Neuronal stem cell (in vitro differentiated cells): ENCODE measurements at regions not wholly inside any gene's neighbourhood (a gene's known extent, or its start where the extent isn't known, plus 50 kb on each side); places are given as distances from the start of the nearest gene placed in this dataset.
A peak's percentile ranks its signal among the peaks of the same experiment; 100 is the strongest.

Source experiments
- DNase-seq: peaks from one replicate; pipeline ENCODE4 v3.0.0-alpha.2; 2013; ENCODE audit warnings: low spot score
- H2AFZ ChIP-seq: one replicate; pipeline ENCODE4 v1.6.1; 2013; ENCODE audit warnings: mild to moderate bottlenecking, low read length, inconsistent platforms
- H2AK5ac ChIP-seq: 2 replicates; pipeline ENCODE4 v1.6.1; 2013; ENCODE audit warnings: low read depth, mild to moderate bottlenecking, inconsistent platforms, low read length, moderate library complexity, mixed read lengths
- H2BK120ac ChIP-seq: 2 replicates; pipeline ENCODE4 v1.6.1; 2013; ENCODE audit warnings: low read depth, mild to moderate bottlenecking, inconsistent platforms, low read length, moderate library complexity, mixed read lengths
- H2BK12ac ChIP-seq: one replicate; pipeline ENCODE4 v1.6.1; 2013; ENCODE audit warnings: low read length, inconsistent platforms
- H2BK15ac ChIP-seq: 2 replicates; pipeline ENCODE4 v1.6.1; 2013; ENCODE audit warnings: mild to moderate bottlenecking, low read length, inconsistent platforms, mixed read lengths
- H2BK5ac ChIP-seq: one replicate; pipeline ENCODE4 v1.6.1; 2013; ENCODE audit warnings: inconsistent platforms, mild to moderate bottlenecking, low read length, moderate library complexity
- H3K14ac ChIP-seq: one replicate; pipeline ENCODE4 v1.6.1; 2013; ENCODE audit warnings: low read length, inconsistent platforms
- H3K18ac ChIP-seq: 2 replicates; pipeline ENCODE4 v1.6.1; 2013; ENCODE audit warnings: low read length, inconsistent platforms
- H3K23ac ChIP-seq: 2 replicates; pipeline ENCODE4 v1.6.1; 2013; ENCODE audit warnings: low read depth, mild to moderate bottlenecking, mixed read lengths, low read length, inconsistent platforms; ENCODE audit not compliant: poor library complexity
- H3K27ac ChIP-seq: replicated peaks from 3 replicates; pipeline ENCODE4 v1.5.1; 2013; ENCODE audit warnings: low read length, inconsistent platforms
- H3K27me3 ChIP-seq, 3 experiments: 2 replicates each; pipeline ENCODE4 v1.6.1; 2013; ENCODE audit warnings: low read length in 3 of 3, mild to moderate bottlenecking in 2 of 3, inconsistent platforms in 1 of 3, low read depth in 1 of 3, mixed read lengths in 1 of 3, moderate library complexity in 1 of 3; ENCODE audit not compliant: control insufficient read depth in 3 of 3, insufficient read depth in 3 of 3
- H3K36me3 ChIP-seq, 2 donors: replicated peaks in 1 of 2; 2 replicates each; pipeline ENCODE4 v1.6.1; 2013; ENCODE audit warnings: low read length in 2 of 2; ENCODE audit not compliant: control insufficient read depth in 2 of 2, insufficient read depth in 2 of 2
- H3K4ac ChIP-seq: 2 replicates; pipeline ENCODE4 v1.6.1; 2013; ENCODE audit warnings: inconsistent platforms, mild to moderate bottlenecking, low read length, moderate library complexity
- H3K4me1 ChIP-seq, 2 donors: 1 replicate in 1 of 2; 2 replicates in 1 of 2; pipeline ENCODE4 v1.6.1; 2013; ENCODE audit warnings: low read length in 2 of 2, low read depth in 1 of 2; ENCODE audit not compliant: control insufficient read depth in 2 of 2, insufficient read depth in 1 of 2
- H3K4me2 ChIP-seq: one replicate; pipeline ENCODE4 v1.6.1; 2013; ENCODE audit warnings: mild to moderate bottlenecking, low read length, inconsistent platforms; ENCODE audit not compliant: insufficient read depth, poor library complexity, severe bottlenecking
- H3K4me3 ChIP-seq, 2 donors: 2 replicates each; pipeline ENCODE4 v1.5.1; 2013; ENCODE audit warnings: low read length in 2 of 2, mild to moderate bottlenecking in 2 of 2, inconsistent platforms in 1 of 2, moderate library complexity in 1 of 2
- H3K79me1 ChIP-seq: one replicate; pipeline ENCODE4 v1.6.1; 2013; ENCODE audit warnings: low read depth, mild to moderate bottlenecking, inconsistent platforms, low read length, moderate library complexity
- H3K9ac ChIP-seq: one replicate; pipeline ENCODE4 v1.6.1; 2013; ENCODE audit warnings: mild to moderate bottlenecking, low read depth, low read length, inconsistent platforms; ENCODE audit not compliant: poor library complexity
- H3K9me3 ChIP-seq, 2 donors: replicated peaks in 1 of 2; 2 replicates each; pipeline versions ENCODE3 to v1.6.1; 2013; ENCODE audit warnings: low read length in 2 of 2, mild to moderate bottlenecking in 2 of 2, inconsistent platforms in 1 of 2, low read depth in 1 of 2, mixed read lengths in 1 of 2, moderate library complexity in 1 of 2; ENCODE audit not compliant: control insufficient read depth in 2 of 2, insufficient read depth in 1 of 2
- H4K8ac ChIP-seq: one replicate; pipeline ENCODE4 v1.6.1; 2013; ENCODE audit warnings: low read depth, mild to moderate bottlenecking, inconsistent platforms, low read length, moderate library complexity
- H4K91ac ChIP-seq: one replicate; pipeline ENCODE4 v1.6.1; 2013; ENCODE audit warnings: low read length, low read depth, mild to moderate bottlenecking, inconsistent platforms; ENCODE audit not compliant: poor library complexity
- WGBS, 2 donors: extraction: QIAGEN DNeasy Blood & Tissue Kit; methylation state at CpG; one replicate each; pipeline ENCODE4 v1.1.7; 2013; ENCODE audit warnings: missing lambda C conversion rate in 2 of 2, mixed read lengths in 1 of 2; ENCODE audit not compliant: insufficient read length in 2 of 2, insufficient replicate concordance in 1 of 2; ENCODE audit errors: extremely low coverage in 2 of 2; 5-methylcytosine and 5-hydroxymethylcytosine counted together

GRCh38 chr20:51906049-51906448, 103.7 kb upstream of the SALL4 start:
- Histone ChIP-seq H3K36me3 (no peaks in the 10 kb centered on the region), H2AFZ (no peak overlapping the region), H2AK5ac (peak overlapping the region; percentile 24), H4K91ac (no peak overlapping the region), H3K4ac (no peak overlapping the region), H3K4me2 (no peak overlapping the region), H2BK5ac (no peak overlapping the region), H3K23ac (no peak overlapping the region), H2BK15ac (no peak overlapping the region), H4K8ac (peak overlapping the region; percentile 93), H3K79me1 (no peaks in the 10 kb centered on the region), H3K9me3 (no peaks in the 10 kb centered on the region), H3K14ac (no peak overlapping the region), H3K18ac (peak overlapping the region; percentile 44), H3K27me3 (no peaks in the 10 kb centered on the region), H3K4me1 (peaks cover 5 to 8% of the 10 kb centered on the region in 2 donors), H3K27ac (no peak overlapping the region), H2BK12ac (no peak overlapping the region), H3K9ac (no peak overlapping the region), H2BK120ac (no peak overlapping the region), H3K4me3 (no peak overlapping the region)
- no peak for DNase-seq
- WGBS, 2 donors = no CpG with 5 or more reads among the region's 6 CpGs

- Histone ChIP-seq H3K9me3 (peaks cover 0 to 2% of the 10 kb centered on the region in 2 donors), H3K18ac (peak overlapping the region; percentile 52), H4K91ac (no peak overlapping the region), H2BK5ac (no peak overlapping the region), H2AFZ (no peak overlapping the region), H3K14ac (no peak overlapping the region), H2AK5ac (no peak overlapping the region), H4K8ac (no peak overlapping the region), H2BK15ac (peak overlapping the region; percentile 4), H2BK12ac (peak overlapping the region; percentile 63), H3K27ac (no peak overlapping the region), H3K79me1 (no peaks in the 10 kb centered on the region), H3K4me3 (no peak overlapping the region), H3K36me3 (no peaks in the 10 kb centered on the region), H3K4me1 (peaks cover 0 to 5% of the 10 kb centered on the region in 2 donors), H3K9ac (no peak overlapping the region), H3K27me3 (no peaks in the 10 kb centered on the region), H2BK120ac (no peak overlapping the region), H3K4me2 (no peak overlapping the region), H3K23ac (no peak overlapping the region), H3K4ac (no peak overlapping the region)
- DNase-seq = no peak
- WGBS, 2 donors = no CpG with 5 or more reads among the region's 6 CpGs
Observed at GRCh38 chr20:51902933-51903332, 100.6 kb upstream of the SALL4 start.

DNA sequence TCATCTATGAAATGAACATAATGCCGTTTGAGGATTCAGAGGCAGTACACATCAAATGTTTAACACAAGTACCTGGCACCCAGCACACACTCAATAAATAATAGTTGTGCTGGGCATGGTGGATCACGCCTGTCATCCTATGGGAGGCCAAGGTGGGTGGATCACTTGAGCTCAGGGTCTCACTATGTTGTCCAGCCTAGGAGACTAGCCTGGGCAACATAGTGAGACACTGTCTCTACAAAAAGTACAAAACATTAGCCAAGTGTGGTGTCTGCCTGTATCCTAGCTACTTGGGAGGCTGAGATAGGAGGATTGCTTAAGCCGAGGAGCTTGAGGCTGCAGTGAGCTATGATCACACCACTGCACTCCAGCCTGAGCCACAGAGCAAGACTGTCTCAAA, 98.1 kb upstream of the SALL4 start:
- H2BK5ac ChIP-seq = no peak overlapping the region
- H3K9ac ChIP-seq = no peak overlapping the region
- no peak overlapping the region for H3K14ac ChIP-seq
- H2BK12ac ChIP-seq = no peak overlapping the region
- H3K4me3 ChIP-seq = no peak overlapping the region
- H3K4ac ChIP-seq = no peak overlapping the region
- H3K79me1 ChIP-seq = no peaks in the 10 kb centered on the region
- no peak overlapping the region for H3K23ac ChIP-seq
- H4K8ac ChIP-seq = no peak overlapping the region
- H3K36me3 ChIP-seq = no peaks in the 10 kb centered on the region
- H4K91ac ChIP-seq = no peak overlapping the region
- H2BK120ac ChIP-seq = no peak overlapping the region
- no peak overlapping the region for H3K18ac ChIP-seq
- H3K27me3 ChIP-seq = no peaks in the 10 kb centered on the region
- WGBS, 2 donors = no CpG with 5 or more reads among the region's 3 CpGs
- no peak overlapping the region for H3K4me2 ChIP-seq
- H3K4me1 ChIP-seq = peaks cover under 1 to 5% of the 10 kb centered on the region in 2 donors
- peaks cover 0 to 2% of the 10 kb centered on the region in 2 donors for H3K9me3 ChIP-seq
- no peak overlapping the region for H2AFZ ChIP-seq
- no peak overlapping the region for H3K27ac ChIP-seq
- no peak for DNase-seq
- H2BK15ac ChIP-seq = no peak overlapping the region
- no peak overlapping the region for H2AK5ac ChIP-seq

DNA sequence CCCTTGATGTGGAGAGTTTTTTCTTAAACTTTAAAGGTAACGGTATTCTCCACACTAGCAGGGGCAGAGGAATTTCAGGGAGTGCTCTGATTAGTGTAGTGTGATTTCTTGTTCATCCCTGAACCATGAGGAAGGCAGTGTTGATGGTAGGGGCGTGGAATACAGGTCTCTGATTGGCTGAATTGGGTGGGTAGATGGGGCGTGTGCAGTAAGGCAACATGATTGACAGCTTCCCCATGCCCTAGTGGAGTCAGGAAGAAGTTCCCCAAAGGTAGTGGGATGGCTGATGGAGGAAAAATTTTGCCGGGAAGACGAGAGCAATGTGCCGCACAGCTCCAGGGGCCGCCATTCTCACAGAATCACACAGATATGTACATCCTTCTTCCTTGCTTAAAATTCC, 97.4 kb upstream of the SALL4 start:
- WGBS, 2 donors = no CpG with 5 or more reads among the region's 7 CpGs
- Histone ChIP-seq H3K14ac (no peak overlapping the region), H3K4ac (no peak overlapping the region), H3K18ac (peak overlapping the region; percentile 24), H3K27ac (no peak overlapping the region), H2BK5ac (no peak overlapping the region), H2AK5ac (peak overlapping the region; percentile 6), H4K8ac (no peak overlapping the region), H3K9ac (no peak overlapping the region), H2BK120ac (no peak overlapping the region), H2AFZ (no peak overlapping the region), H2BK12ac (no peak overlapping the region), H3K4me1 (peaks cover 2 to 5% of the 10 kb centered on the region in 2 donors), H4K91ac (no peak overlapping the region), H3K4me3 (no peak overlapping the region), H2BK15ac (no peak overlapping the region), H3K27me3 (no peaks in the 10 kb centered on the region), H3K36me3 (no peaks in the 10 kb centered on the region), H3K4me2 (no peak overlapping the region), H3K9me3 (peaks cover 0 to 2% of the 10 kb centered on the region in 2 donors), H3K23ac (no peak overlapping the region), H3K79me1 (no peaks in the 10 kb centered on the region)
- DNase-seq = no peak
